Common myeloid progenitor, CD34-positive (primary cell): ENCODE measurements at regions not wholly inside any gene's neighbourhood (a gene's known extent, or its start where the extent isn't known, plus 50 kb on each side); places are given as distances from the start of the nearest gene placed in this dataset.

Experiments used
- CTCF ChIA-PET: fragments of 350-600 bp; sonication (Branson Sonifier 250); formaldehyde crosslinking; loops from one replicate; lab custom pipeline; 2021; ENCODE audit warnings: antibody characterized with exemption; lab: Charles Lee
- POLR2A ChIA-PET: fragments of 350-600 bp; sonication (Branson Sonifier 250); formaldehyde crosslinking; loops from one replicate; lab custom pipeline; 2021; ENCODE audit warnings: antibody characterized with exemption; lab: Charles Lee
- DNase-seq, 3 donors: peaks; one replicate each; pipeline versions ENCODE4 v3.0.0 to v3.0.0-alpha.2; 2013
- H3K27ac ChIP-seq, 2 experiments: 1 replicate in 1 of 2; 2 replicates in 1 of 2; pipeline ENCODE4 v1.7.0; 2013; ENCODE audit warnings: inconsistent platforms in 2 of 2, low read length in 2 of 2, mild to moderate bottlenecking in 2 of 2, low read depth in 1 of 2, moderate library complexity in 1 of 2; ENCODE audit not compliant: severe bottlenecking in 2 of 2, insufficient read depth in 1 of 2, poor library complexity in 1 of 2
- H3K27me3 ChIP-seq, 5 experiments: replicated peaks in 2 of 5; 1 replicate in 3 of 5; 2 replicates in 2 of 5; pipeline versions ENCODE4 v1.6.1 to v1.7.0; 2013; ENCODE audit warnings: low read length in 4 of 5, mild to moderate bottlenecking in 2 of 5, moderate library complexity in 2 of 5, inconsistent platforms in 1 of 5; ENCODE audit not compliant: insufficient read depth in 5 of 5, control insufficient read depth in 4 of 5
- H3K36me3 ChIP-seq, 4 experiments: 1 replicate in 2 of 4; 2 replicates in 2 of 4; pipeline versions ENCODE4 v1.6.1 to v1.7.0; 2013; ENCODE audit warnings: low read length in 3 of 4, control low read depth in 1 of 4, mild to moderate bottlenecking in 1 of 4; ENCODE audit not compliant: control insufficient read depth in 4 of 4, insufficient read depth in 4 of 4
- H3K4me1 ChIP-seq, 4 experiments: 1 replicate in 3 of 4; 2 replicates in 1 of 4; pipeline versions ENCODE4 v1.6.1 to v1.7.1; 2013; ENCODE audit warnings: low read length in 3 of 4, mild to moderate bottlenecking in 3 of 4, control low read depth in 1 of 4, inconsistent platforms in 1 of 4, moderate library complexity in 1 of 4; ENCODE audit not compliant: control insufficient read depth in 4 of 4, insufficient read depth in 4 of 4; ENCODE audit errors: control extremely low read depth in 1 of 4
- H3K4me3 ChIP-seq, 7 experiments: 1 replicate in 4 of 7; 2 replicates in 3 of 7; pipeline versions ENCODE4 v1.5.1 to v1.7.0; 2013; ENCODE audit warnings: mild to moderate bottlenecking in 7 of 7, low read length in 6 of 7, moderate library complexity in 6 of 7, inconsistent platforms in 2 of 7, low read depth in 2 of 7, control low read depth in 1 of 7; ENCODE audit not compliant: insufficient read depth in 4 of 7, control insufficient read depth in 1 of 7; ENCODE audit errors: extremely low read depth in 1 of 7
- H3K9me3 ChIP-seq, 5 experiments: 1 replicate in 4 of 5; 2 replicates in 1 of 5; pipeline versions ENCODE4 v1.6.1 to v1.7.1; 2013; ENCODE audit warnings: low read length in 4 of 5, mild to moderate bottlenecking in 2 of 5, inconsistent platforms in 1 of 5, low read depth in 1 of 5, moderate library complexity in 1 of 5; ENCODE audit not compliant: control insufficient read depth in 4 of 5, insufficient read depth in 2 of 5; ENCODE audit errors: control extremely low read depth in 1 of 5
- WGBS: methylation state at CpG from one replicate; pipeline ENCODE4 v1.1.5; 2013; ENCODE audit not compliant: insufficient coverage; 5-methylcytosine and 5-hydroxymethylcytosine counted together

DNA sequence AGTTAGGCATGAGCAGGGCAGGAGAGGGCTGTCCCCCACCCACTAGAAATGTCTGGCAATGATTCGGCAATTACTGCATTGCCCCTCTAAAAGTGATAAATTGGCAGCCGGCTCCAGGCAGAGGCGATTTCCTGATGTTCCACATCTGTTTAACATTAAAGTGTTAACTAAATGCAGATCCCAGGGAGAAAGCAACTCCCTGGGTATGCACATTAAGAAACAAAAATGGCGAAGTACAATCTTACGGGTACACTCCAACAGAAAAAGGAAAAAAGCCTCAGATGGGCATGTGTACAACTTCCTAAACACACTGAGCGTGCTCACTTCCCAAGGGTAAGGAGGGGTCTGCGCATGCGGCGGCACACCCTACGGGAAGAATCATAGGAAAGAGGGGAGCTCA lies 314.4 kb downstream of the CASP12 start:
- whole genome bisulfite sequencing: 92% methylated on average over 10 of the region's 10 CpGs
- H3K36me3 ChIP-seq: no peaks in the 10 kb centered on the region
- H3K9me3 ChIP-seq: no peaks in the 10 kb centered on the region
- POLR2A ChIA-PET: no interaction called here
- H3K27me3 ChIP-seq: no peaks in the 10 kb centered on the region
- no peak for DNase-seq
- peaks cover 0 to 2% (median 0%) of the 10 kb centered on the region in 4 experiments for H3K4me1 ChIP-seq
- CTCF ChIA-PET: no interaction called here
- H3K27ac ChIP-seq: no peak overlapping the region
- H3K4me3 ChIP-seq: no peak overlapping the region

DNA sequence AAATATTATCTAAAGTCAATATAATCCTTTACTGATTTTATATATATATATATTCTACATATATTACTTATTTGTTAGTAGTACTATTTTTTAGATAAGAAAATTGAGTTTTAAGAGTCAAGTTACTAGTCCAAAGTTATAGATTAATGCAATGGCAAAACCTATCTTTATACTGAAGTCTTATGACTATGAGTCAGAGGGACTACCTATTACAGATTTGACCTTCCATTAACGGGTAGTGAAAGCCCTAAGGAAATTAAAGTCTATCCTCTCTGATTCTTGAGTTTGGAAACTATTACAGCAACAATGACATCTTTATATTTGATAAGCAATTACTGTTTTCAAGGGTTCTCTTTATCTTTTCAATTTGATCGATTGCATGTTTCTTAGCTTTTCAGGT lies 315.8 kb downstream of the CASP12 start:
- Histone ChIP-seq H3K36me3 (no peaks in the 10 kb centered on the region), H3K4me1 (peaks cover 0 to 2% (median 0%) of the 10 kb centered on the region in 4 experiments), H3K4me3 (no peak overlapping the region), H3K27me3 (no peaks in the 10 kb centered on the region), H3K9me3 (no peaks in the 10 kb centered on the region), H3K27ac (no peak overlapping the region)
- no peak for DNase-seq
- 88% methylated on average over 1 of the region's 2 CpGs for WGBS
- ChIA-PET CTCF (interaction anchor here (1.5 kb wide), 1 partner anchor 16 kb away, joined by 3 read pairs; no protein-coding TSS in a partner anchor), POLR2A (no interaction called here)

DNA sequence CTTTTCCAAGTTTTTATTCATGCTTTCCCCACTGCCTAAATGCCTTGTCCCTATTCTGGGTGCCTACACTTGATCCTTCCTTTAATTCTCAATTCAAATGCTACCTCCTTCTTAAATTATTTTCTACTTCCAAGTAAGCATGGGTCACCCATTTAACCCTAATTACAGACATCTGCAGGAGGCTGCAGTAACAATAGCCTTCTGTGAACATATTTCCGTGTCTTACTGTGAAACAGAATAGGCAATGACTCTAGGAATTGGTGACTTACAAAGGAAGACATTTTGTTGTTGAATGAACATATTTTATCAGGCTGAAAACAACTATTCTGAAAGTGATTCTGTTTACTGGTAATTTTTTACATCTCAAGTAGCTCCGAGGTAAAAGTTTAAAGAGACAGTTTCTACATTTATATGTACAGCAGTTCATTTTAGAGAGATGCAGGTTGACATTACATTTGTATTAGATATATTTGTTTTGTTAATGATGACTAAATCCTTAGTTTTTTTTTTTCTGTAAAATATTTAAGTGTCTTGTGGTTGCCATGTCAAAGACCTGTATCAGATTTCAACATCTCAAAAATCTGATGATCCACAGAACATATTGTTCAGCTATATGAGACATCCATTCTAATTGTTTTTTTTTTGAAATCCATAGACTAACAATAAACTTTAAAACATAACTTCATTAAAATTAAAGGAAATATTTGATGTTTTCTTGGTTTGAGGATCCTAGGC lies 316.8 kb downstream of the CASP12 start:
- ChIA-PET POLR2A (interaction anchor here (0.7 kb wide), 1 partner anchor 10 kb away, joined by 3 read pairs; no protein-coding TSS in a partner anchor), CTCF (no interaction called here)
- WGBS: no CpG with 5 or more reads among the region's 2 CpGs
- Histone ChIP-seq H3K9me3 (no peaks in the 10 kb centered on the region), H3K27me3 (no peaks in the 10 kb centered on the region), H3K27ac (no peak overlapping the region), H3K36me3 (no peaks in the 10 kb centered on the region), H3K4me1 (peaks cover 0 to 2% (median 0%) of the 10 kb centered on the region in 4 experiments), H3K4me3 (no peak overlapping the region)
- no peak for DNase-seq

DNA sequence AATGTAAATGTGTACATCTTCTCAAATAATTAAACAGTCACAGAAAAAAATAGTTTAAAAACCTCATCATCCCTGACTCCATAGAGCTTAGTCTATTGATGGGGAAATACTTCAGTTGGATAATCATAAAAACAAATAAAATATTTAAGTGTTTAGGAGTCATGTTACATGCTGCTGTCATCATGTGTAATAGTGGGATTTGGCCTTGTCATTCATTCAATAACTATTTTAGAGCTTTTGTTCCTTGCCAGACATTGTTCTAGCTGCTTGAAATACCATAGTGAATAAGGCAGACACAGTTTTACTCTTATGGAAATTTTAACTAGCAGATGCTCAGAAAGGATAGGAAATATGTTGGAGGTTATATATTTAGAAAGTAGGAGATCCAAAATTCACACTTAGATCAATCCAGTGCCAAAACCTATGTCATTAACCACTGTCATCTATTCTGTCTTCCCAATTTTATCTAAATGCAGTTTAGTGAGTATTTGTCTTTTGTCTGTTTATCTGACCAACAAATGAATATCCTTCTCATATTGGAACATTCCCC lies 324.7 kb downstream of the CASP12 start:
- H3K36me3 ChIP-seq: no peaks in the 10 kb centered on the region
- CTCF ChIA-PET: no interaction called here
- H3K27ac ChIP-seq: no peak overlapping the region
- no peak for DNase-seq
- no peak overlapping the region for H3K4me3 ChIP-seq
- POLR2A ChIA-PET: no interaction called here
- no peaks in the 10 kb centered on the region for H3K9me3 ChIP-seq
- no peaks in the 10 kb centered on the region for H3K4me1 ChIP-seq
- no peaks in the 10 kb centered on the region for H3K27me3 ChIP-seq

DNA sequence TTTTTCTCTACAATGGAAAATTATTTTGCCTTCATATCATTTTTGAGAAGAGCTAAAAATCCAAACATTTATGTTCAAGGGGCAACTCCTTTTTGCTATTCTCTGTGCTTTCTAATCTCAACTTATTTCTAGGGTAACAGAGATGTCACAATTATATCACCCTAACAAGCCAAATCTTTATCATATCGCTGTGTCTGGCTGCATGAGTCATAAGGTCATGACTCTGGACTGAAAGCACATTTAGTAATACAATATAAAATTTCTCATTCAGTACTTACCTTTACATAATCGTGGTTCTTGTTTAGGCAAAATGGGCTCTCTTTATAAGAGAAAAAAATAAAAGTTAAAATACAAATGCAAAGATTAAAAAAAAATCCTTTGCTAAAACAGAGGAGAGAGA lies 326.0 kb downstream of the CASP12 start:
- no peak for DNase-seq
- CTCF ChIA-PET: no interaction called here
- no peak overlapping the region for H3K4me3 ChIP-seq
- H3K9me3 ChIP-seq: no peaks in the 10 kb centered on the region
- no peak overlapping the region for H3K27ac ChIP-seq
- H3K36me3 ChIP-seq: no peaks in the 10 kb centered on the region
- POLR2A ChIA-PET: interaction anchor here (0.5 kb wide), 1 partner anchor 10 kb away, joined by 3 read pairs; no protein-coding TSS in a partner anchor
- WGBS: no CpG with 5 or more reads among the region's 2 CpGs
- no peaks in the 10 kb centered on the region for H3K27me3 ChIP-seq
- H3K4me1 ChIP-seq: no peaks in the 10 kb centered on the region

DNA sequence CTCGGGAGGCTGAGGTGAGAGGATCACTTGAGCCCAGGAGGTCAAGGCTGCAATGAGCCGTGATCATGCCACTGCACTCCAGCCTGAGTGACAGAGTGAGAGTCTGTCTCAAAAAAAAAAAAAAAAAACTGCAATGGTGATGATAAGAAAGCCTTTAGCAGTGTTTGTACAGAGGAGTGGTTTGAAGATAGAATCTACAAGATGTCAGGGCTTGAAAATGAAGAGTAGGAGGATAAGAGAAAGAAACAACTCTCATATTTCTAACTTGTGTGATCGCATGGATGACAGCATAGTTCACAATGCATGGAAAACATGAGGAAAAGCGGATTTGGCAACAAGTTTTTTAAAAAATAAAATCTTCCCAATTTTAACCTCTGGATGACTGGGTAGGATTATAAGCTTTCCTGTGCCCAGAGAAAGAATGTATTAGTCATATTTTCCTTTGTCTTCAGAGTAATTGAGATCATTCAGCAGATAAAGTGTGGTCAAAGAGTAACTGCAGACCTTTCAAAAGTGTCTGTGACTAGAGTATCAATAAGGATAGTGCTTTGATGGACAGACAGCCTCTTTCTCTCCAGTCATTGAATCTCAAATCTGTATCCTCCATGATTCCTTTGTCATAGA lies 328.1 kb downstream of the CASP12 start:
- Histone ChIP-seq H3K4me1 (no peaks in the 10 kb centered on the region), H3K4me3 (no peak overlapping the region), H3K36me3 (no peaks in the 10 kb centered on the region), H3K9me3 (peaks cover 0 to 4% (median 0%) of the 10 kb centered on the region in 5 experiments), H3K27me3 (no peaks in the 10 kb centered on the region), H3K27ac (no peak overlapping the region)
- WGBS: 100% methylated on average over 2 of the region's 4 CpGs
- ChIA-PET CTCF (no interaction called here), POLR2A (no interaction called here)
- no peak for DNase-seq

DNA sequence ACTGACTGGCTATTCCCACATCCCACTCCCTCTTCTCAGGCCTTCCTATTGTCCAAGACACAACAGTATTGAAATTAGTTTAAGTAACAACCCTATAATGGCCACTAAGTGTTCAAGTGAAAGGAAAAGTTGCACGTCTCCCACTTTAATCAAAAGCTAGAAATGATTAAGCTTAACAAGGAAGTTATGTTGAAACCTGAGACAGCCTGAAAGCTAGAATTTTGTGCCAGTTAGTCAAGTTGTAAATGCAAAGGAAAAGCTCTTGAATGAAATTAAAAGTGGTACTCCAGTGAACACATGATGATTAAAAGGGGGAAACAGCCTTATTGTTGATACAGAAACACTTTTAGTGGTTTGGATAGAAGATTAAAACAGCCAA lies 332.7 kb downstream of the CASP12 start:
- peaks cover 0 to 4% (median 0%) of the 10 kb centered on the region in 5 experiments for H3K9me3 ChIP-seq

More for the DNA sequence above, 332.7 kb downstream of the CASP12 start:
- H3K27me3 ChIP-seq: no peaks in the 10 kb centered on the region
- CTCF ChIA-PET: interaction anchor here (1.0 kb wide), 1 partner anchor 43 kb away, joined by 3 read pairs; no protein-coding TSS in a partner anchor
- no peak overlapping the region for H3K27ac ChIP-seq
- H3K4me1 ChIP-seq: no peaks in the 10 kb centered on the region
- 40% methylated on average over 1 of the region's 1 CpG for WGBS
- no peak for DNase-seq
- POLR2A ChIA-PET: no interaction called here
- no peak overlapping the region for H3K4me3 ChIP-seq
- H3K36me3 ChIP-seq: no peaks in the 10 kb centered on the region
